ENCODE measurements at regions not wholly inside any gene's neighbourhood (a gene's known extent, or its start where the extent isn't known, plus 50 kb on each side); places are given as distances from the start of the nearest gene placed in this dataset.

- no peak overlapping the region for H3K4me2 ChIP-seq (ENCODE audit: insufficient read depth, low read length)
- TF ChIP-seq MAX (IDR thresholded peaks at IDR 0.05; ENCODE audit: insufficient read depth, insufficient read length) (no peak), MYC (IDR thresholded peaks at IDR 0.05; ENCODE audit: low read depth, low read length) (no peak), FOS (IDR thresholded peaks at IDR 0.05; ENCODE audit: borderline replicate concordance, insufficient read depth, low read length) (no peak), JUN (IDR thresholded peaks at IDR 0.05; ENCODE audit: borderline replicate concordance, insufficient read depth, insufficient read length, low read depth) (no peak), EZH2 (IDR thresholded peaks at IDR 0.05; ENCODE audit: borderline replicate concordance, low read depth, low read length, severe bottlenecking) (no peak), POLR2A (IDR thresholded peaks at IDR 0.05; ENCODE audit: low read depth, low read length) (no peak), GATA2 (IDR thresholded peaks at IDR 0.05; ENCODE audit: insufficient read depth, insufficient read length, low read depth, low read length) (no peak), POLR2AphosphoS5 (IDR thresholded peaks at IDR 0.05; ENCODE audit: insufficient read depth, low read depth, low read length) (no peak), CTCF (IDR thresholded peaks at IDR 0.05; ENCODE audit: extremely low read depth in 1 of 2, insufficient read depth in 1 of 2, low read depth in 1 of 2, low read length in 2 of 2) (no peak)
- POLR2A ChIA-PET: no interaction called here
- intact Hi-C loops (cut with micrococcal nuclease): no loop called here
- H3K27ac ChIP-seq (ENCODE audit: insufficient read depth, low read depth, low read length): no peak overlapping the region
- no peaks in the 10 kb centered on the region for H3K79me2 ChIP-seq (ENCODE audit: control insufficient read depth, insufficient read depth, low read length)
- FAIRE-seq: no peak
- no peaks in the 10 kb centered on the region for H4K20me1 ChIP-seq (replicated peaks; ENCODE audit: control insufficient read depth, extremely low read depth, insufficient read depth, low read length)
- no peak overlapping the region for H3K9ac ChIP-seq (replicated peaks; ENCODE audit: extremely low read depth, insufficient read depth, low read length)
- H3K27me3 ChIP-seq (ENCODE audit: control insufficient read depth in 2 of 2, insufficient read depth in 2 of 2, low read length in 2 of 2): no peaks in the 10 kb centered on the region
- H3K4me3 ChIP-seq (replicated peaks in 1 of 3; ENCODE audit: insufficient read depth in 1 of 3, low read depth in 1 of 3, low read length in 3 of 3): no peak overlapping the region
- H3K36me3 ChIP-seq (ENCODE audit: control insufficient read depth in 2 of 2, extremely low read depth in 1 of 2, insufficient read depth in 2 of 2, low read length in 2 of 2): no peaks in the 10 kb centered on the region
- H2AFZ ChIP-seq (ENCODE audit: low read depth, low read length): no peak overlapping the region
- peaks cover 2% of the 10 kb centered on the region for H3K9me3 ChIP-seq (replicated peaks; ENCODE audit: control insufficient read depth, insufficient read depth, low read length)
- dilution Hi-C loops (cut with MboI; ENCODE audit: extremely low pct_ligation_motif_present, low sequenced_read_pairs): no loop called here
- no peak for DNase-seq (ENCODE audit: low read depth, low spot score)
- CTCF ChIA-PET: no interaction called here
- BruUV-seq (replicated peaks): no TSS peak
- no peaks in the 10 kb centered on the region for H3K9me1 ChIP-seq (replicated peaks; ENCODE audit: control insufficient read depth, extremely low read depth, insufficient read depth, low read length)
- H3K4me1 ChIP-seq (ENCODE audit: control insufficient read depth, extremely low read depth, insufficient read depth, low read length): no peaks in the 10 kb centered on the region
These were observed 178.3 kb upstream of the CA10 start for GRCh38 chr17:52336796-52337195.
